ENCODE measurements at regions not wholly inside any gene's neighbourhood (a gene's known extent, or its start where the extent isn't known, plus 50 kb on each side); places are given as distances from the start of the nearest gene placed in this dataset.

- no peaks in the 10 kb centered on the region for H3K36me3 Mint-ChIP-seq (ENCODE audit: insufficient read depth in 1 of 3, low read depth in 3 of 3)
- Histone ChIP-seq H2AK5ac (ENCODE audit: insufficient read length, low read length) (no peak overlapping the region), H3K27ac (ENCODE audit: insufficient read length, low read depth, low read length) (no peak overlapping the region), H3K4me2 (ENCODE audit: insufficient read depth, insufficient read length, low read length) (no peak overlapping the region), H3K79me2 (ENCODE audit: insufficient read depth, low read length) (no peaks in the 10 kb centered on the region), H2BK5ac (ENCODE audit: insufficient read length, low read length) (no peak overlapping the region), H4K20me1 (ENCODE audit: control insufficient read depth, insufficient read depth, insufficient read length) (no peaks in the 10 kb centered on the region), H3K79me1 (ENCODE audit: insufficient read depth, low read depth, low read length, poor library complexity, severe bottlenecking) (no peaks in the 10 kb centered on the region), H2BK120ac (ENCODE audit: low read depth, low read length, poor library complexity, severe bottlenecking) (no peak overlapping the region), H2AFZ (ENCODE audit: low read length) (no peak overlapping the region), H3K9ac (ENCODE audit: extremely low read depth, insufficient read length, low read length) (no peak overlapping the region), H3K56ac (ENCODE audit: insufficient read length, low read depth, low read length) (no peak overlapping the region), H2BK12ac (ENCODE audit: insufficient read length, low read depth, low read length) (no peak overlapping the region), H4K5ac (ENCODE audit: insufficient read length, low read depth, low read length) (no peak overlapping the region), H3K4ac (ENCODE audit: low read depth, low read length) (no peak overlapping the region), H3K23me2 (ENCODE audit: insufficient read length, low read depth, low read length, poor library complexity, severe bottlenecking) (no peaks in the 10 kb centered on the region), H2BK15ac (ENCODE audit: low read depth, low read length) (no peak overlapping the region), H3K18ac (ENCODE audit: insufficient read length, low read depth, low read length) (no peak overlapping the region), H4K8ac (replicated peaks; ENCODE audit: insufficient read length, low read depth, low read length) (no peak overlapping the region), H3K23ac (ENCODE audit: insufficient read length, low read depth, low read length) (no peak overlapping the region), H3K9me3 (ENCODE audit: control insufficient read depth, low read depth, low read length) (no peaks in the 10 kb centered on the region), H3T11ph (ENCODE audit: low read length) (no peak overlapping the region), H3K14ac (ENCODE audit: insufficient read depth, low read length) (no peak overlapping the region), H4K91ac (ENCODE audit: insufficient read length, low read depth, low read length) (no peak overlapping the region), H2BK20ac (ENCODE audit: low read depth, low read length, poor library complexity, severe bottlenecking) (no peak overlapping the region), H3K4me1 (ENCODE audit: insufficient read depth, low read length) (no peaks in the 10 kb centered on the region), H3K27me3 (ENCODE audit: insufficient read depth, low read length) (no peaks in the 10 kb centered on the region)
- H3K27ac Mint-ChIP-seq = no peak overlapping the region
- no peak for TF ChIP-seq CTCF (conservative IDR thresholded peaks at IDR 0.05)
- WGBS (ENCODE audit: extremely low coverage, insufficient read length, low lambda C conversion rate) = no CpG with 5 or more reads among the region's 7 CpGs
- peaks cover 5 to 17% of the 10 kb centered on the region in 2 experiments for H3K4me1 Mint-ChIP-seq
- H3K27me3 Mint-ChIP-seq (ENCODE audit: low read depth) = no peaks in the 10 kb centered on the region; the same call in 1 of the 2 replicates
- H3K4me3 Mint-ChIP-seq = no peak overlapping the region
- DNase-seq = no peak
- no peaks in the 10 kb centered on the region for H3K9me3 Mint-ChIP-seq
These were observed 222.8 kb upstream of the UBE2E2 start for GRCh38 chr3:22980346-22980745.
